ENCODE measurements at regions not wholly inside any gene's neighbourhood (a gene's known extent, or its start where the extent isn't known, plus 50 kb on each side); places are given as distances from the start of the nearest gene placed in this dataset.

DNA sequence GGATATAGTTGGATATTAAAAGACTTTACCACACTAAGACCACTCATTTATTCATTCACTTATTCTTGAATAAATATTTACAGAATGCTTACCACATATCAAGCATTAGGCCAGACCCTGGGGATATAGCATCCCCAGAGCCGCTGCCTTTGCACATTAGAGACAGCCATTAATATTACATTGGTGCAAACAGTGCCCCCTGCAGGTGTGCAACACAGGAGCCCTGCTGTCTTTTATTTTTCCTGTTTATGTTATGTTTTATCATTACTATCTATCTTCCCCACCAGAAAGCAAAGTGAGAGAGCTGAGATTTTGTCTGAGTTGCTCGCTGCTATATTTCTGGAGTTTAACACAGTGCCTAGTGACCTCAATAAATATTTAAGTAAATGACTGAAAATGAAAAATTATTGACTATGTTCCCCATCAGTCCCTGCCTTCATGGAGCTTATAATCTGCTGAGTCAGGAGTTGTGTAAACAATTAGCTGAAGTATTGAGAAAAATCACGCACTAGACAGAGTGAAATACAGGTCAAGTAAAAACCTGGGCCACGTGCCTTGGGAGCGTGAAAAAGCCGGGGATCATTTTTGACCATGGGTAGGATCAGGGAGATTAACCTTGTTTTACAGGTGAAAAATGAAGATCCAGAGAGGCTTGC is 301.6 kb downstream of the PCNX1 start:
- Histone ChIP-seq H3K4me1 (ENCODE audit: insufficient read depth, low read length, poor library complexity, severe bottlenecking) (no peaks in the 10 kb centered on the region), H4K20me1 (ENCODE audit: insufficient read depth, low read length) (no peaks in the 10 kb centered on the region), H3K27ac (ENCODE audit: low read depth, low read length, poor library complexity, severe bottlenecking) (no peak overlapping the region), H3K4me3 (ENCODE audit: low read depth, low read length, poor library complexity, severe bottlenecking) (no peak overlapping the region), H3K4me2 (ENCODE audit: low read length) (no peak overlapping the region), H3K79me2 (ENCODE audit: insufficient read depth, low read depth, low read length) (no peaks in the 10 kb centered on the region), H3K9me2 (ENCODE audit: insufficient read depth, low read length) (no peaks in the 10 kb centered on the region), H3K9me3 (ENCODE audit: low read length) (no peaks in the 10 kb centered on the region), H2AFZ (ENCODE audit: low read length) (no peak overlapping the region), H3K36me3 (ENCODE audit: insufficient read depth, low read length) (no peaks in the 10 kb centered on the region)
- intact Hi-C loops (cut with micrococcal nuclease; ENCODE audit: unreplicated experiment) = no loop called here
- POLR2A ChIA-PET = no interaction called here
- no peak for DNase-seq (ENCODE audit: low spot score)
- no TSS peak for BruUV-seq (replicated peaks)
- CTCF ChIA-PET (ENCODE audit: unreplicated experiment) = no interaction called here
- TF ChIP-seq EZH2phosphoT487 (IDR thresholded peaks at IDR 0.05; ENCODE audit: borderline replicate concordance, low read depth, low read length) (no peak), CTCF (conservative IDR thresholded peaks at IDR 0.05; ENCODE audit: low read length) (peak; percentile 64)

DNA sequence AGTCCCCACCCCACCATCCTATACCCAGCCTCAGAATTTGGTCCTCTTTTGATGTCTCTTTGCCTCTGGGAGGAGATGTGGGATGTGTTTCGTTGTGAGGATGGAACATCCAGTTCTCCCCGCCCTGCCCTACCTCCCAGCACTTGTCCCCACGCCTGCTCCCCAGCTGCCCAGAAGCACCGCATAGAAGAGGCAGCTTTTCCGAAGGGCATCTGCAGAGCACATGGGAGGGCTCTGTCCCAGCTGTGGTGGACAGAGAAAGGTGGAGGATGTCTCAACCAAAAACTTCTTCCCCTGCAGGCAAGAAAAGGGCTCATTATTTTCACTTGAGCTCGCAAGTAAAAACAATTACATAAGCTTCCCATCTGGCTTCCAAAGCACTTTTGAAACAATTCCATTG is 302.6 kb downstream of the PCNX1 start:
- Histone ChIP-seq H3K9me3 (ENCODE audit: low read length) (no peaks in the 10 kb centered on the region), H2AFZ (ENCODE audit: low read length) (no peak overlapping the region), H3K9me2 (ENCODE audit: insufficient read depth, low read length) (no peaks in the 10 kb centered on the region), H3K4me2 (ENCODE audit: low read length) (no peak overlapping the region), H3K27ac (ENCODE audit: low read depth, low read length, poor library complexity, severe bottlenecking) (no peak overlapping the region), H4K20me1 (ENCODE audit: insufficient read depth, low read length) (no peaks in the 10 kb centered on the region), H3K36me3 (ENCODE audit: insufficient read depth, low read length) (no peaks in the 10 kb centered on the region), H3K79me2 (ENCODE audit: insufficient read depth, low read depth, low read length) (no peaks in the 10 kb centered on the region), H3K4me1 (ENCODE audit: insufficient read depth, low read length, poor library complexity, severe bottlenecking) (no peaks in the 10 kb centered on the region), H3K4me3 (ENCODE audit: low read depth, low read length, poor library complexity, severe bottlenecking) (no peak overlapping the region)
- POLR2A ChIA-PET = interaction anchor here (1.6 kb wide), 1 partner anchor 21 kb away, joined by 5 read pairs; no protein-coding TSS in a partner anchor
- CTCF ChIA-PET (ENCODE audit: unreplicated experiment) = interaction anchor here (0.5 kb wide), 1 partner anchor 174 kb away, joined by 3 read pairs; no protein-coding TSS in a partner anchor
- no peak for DNase-seq (ENCODE audit: low spot score)
- no TSS peak for BruUV-seq (replicated peaks)
- TF ChIP-seq CTCF (conservative IDR thresholded peaks at IDR 0.05; ENCODE audit: low read length) = no peak
- no peak for TF ChIP-seq EZH2phosphoT487 (IDR thresholded peaks at IDR 0.05; ENCODE audit: borderline replicate concordance, low read depth, low read length)
- intact Hi-C loops (cut with micrococcal nuclease; ENCODE audit: unreplicated experiment) = no loop called here

GRCh38 chr14:71212093-71212492 is 304.8 kb downstream of the PCNX1 start:
- Histone ChIP-seq H3K4me1 (ENCODE audit: insufficient read depth, low read length, poor library complexity, severe bottlenecking) (no peaks in the 10 kb centered on the region), H3K36me3 (ENCODE audit: insufficient read depth, low read length) (no peaks in the 10 kb centered on the region), H3K4me2 (ENCODE audit: low read length) (no peak overlapping the region), H3K27ac (ENCODE audit: low read depth, low read length, poor library complexity, severe bottlenecking) (no peak overlapping the region), H4K20me1 (ENCODE audit: insufficient read depth, low read length) (no peaks in the 10 kb centered on the region), H3K9me2 (ENCODE audit: insufficient read depth, low read length) (no peaks in the 10 kb centered on the region), H2AFZ (ENCODE audit: low read length) (no peak overlapping the region), H3K9me3 (ENCODE audit: low read length) (no peaks in the 10 kb centered on the region), H3K4me3 (ENCODE audit: low read depth, low read length, poor library complexity, severe bottlenecking) (no peak overlapping the region), H3K79me2 (ENCODE audit: insufficient read depth, low read depth, low read length) (no peaks in the 10 kb centered on the region)
- POLR2A ChIA-PET = no interaction called here
- intact Hi-C loops (cut with micrococcal nuclease; ENCODE audit: unreplicated experiment) = no loop called here
- BruUV-seq (replicated peaks) = no TSS peak
- TF ChIP-seq CTCF (conservative IDR thresholded peaks at IDR 0.05; ENCODE audit: low read length) (no peak), EZH2phosphoT487 (IDR thresholded peaks at IDR 0.05; ENCODE audit: borderline replicate concordance, low read depth, low read length) (no peak)
- no peak for DNase-seq (ENCODE audit: low spot score)
- CTCF ChIA-PET (ENCODE audit: unreplicated experiment) = no interaction called here
